SU-DHL-6 (cell line): ENCODE measurements at regions not wholly inside any gene's neighbourhood (a gene's known extent, or its start where the extent isn't known, plus 50 kb on each side); places are given as distances from the start of the nearest gene placed in this dataset.

Experiments used
- CTCF ChIP-seq: fragments of 200-600 bp; sonication (generic); IDR thresholded peaks from one replicate; pipeline ENCODE4 v1.5.1; 2017; ENCODE audit warnings: antibody characterized with exemption, mild to moderate bottlenecking, low read length, moderate library complexity; ENCODE audit not compliant: insufficient read depth, poor library complexity, severe bottlenecking
- EZH2phosphoT487 ChIP-seq: fragments of 200-600 bp; sonication (generic), shearing (Covaris generic); conservative IDR thresholded peaks from 2 replicates; pipeline ENCODE4 v1.6.1; 2018; ENCODE audit warnings: mild to moderate bottlenecking, antibody characterized with exemption, low read length, moderate library complexity, mixed read lengths

DNA sequence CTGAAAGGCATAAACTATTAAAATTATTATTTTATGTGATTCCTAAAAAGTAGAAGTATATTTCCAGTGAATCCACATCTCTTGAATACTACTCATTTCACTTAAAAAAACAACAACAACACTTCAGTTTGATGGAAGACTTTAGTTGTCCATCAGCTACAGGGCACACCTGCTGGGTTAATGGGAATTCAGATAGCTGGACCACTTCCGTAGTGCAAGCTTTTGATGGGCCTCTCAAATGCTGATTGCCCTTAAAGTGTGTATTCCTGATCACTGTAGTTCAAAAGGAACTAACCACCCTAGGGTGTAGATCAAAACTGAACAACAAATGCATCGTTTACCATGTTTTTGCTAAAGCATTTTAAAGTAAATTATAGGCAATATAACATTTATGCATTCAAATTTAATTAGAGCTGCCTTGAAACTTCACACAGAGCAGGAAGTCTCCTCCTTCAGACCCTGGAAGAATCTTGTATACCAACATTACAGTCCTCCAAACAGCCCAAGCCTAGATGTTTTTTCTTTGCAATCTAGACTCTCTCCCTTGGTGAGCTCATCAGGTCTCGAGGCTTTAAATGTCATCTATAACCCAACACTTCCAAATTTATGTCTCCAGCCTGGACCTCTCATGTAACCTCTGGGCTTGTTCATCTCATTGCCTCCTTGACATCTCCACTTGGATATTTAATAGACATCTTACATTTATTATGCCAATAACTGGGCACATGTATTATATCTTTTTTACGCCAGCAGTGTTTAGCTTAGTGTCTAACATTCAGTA is 510.1 kb upstream of the SLC39A10 start:
- TF ChIP-seq EZH2phosphoT487 (no peak), CTCF (no peak)
